ENCODE measurements at regions not wholly inside any gene's neighbourhood (a gene's known extent, or its start where the extent isn't known, plus 50 kb on each side); places are given as distances from the start of the nearest gene placed in this dataset.

DNA sequence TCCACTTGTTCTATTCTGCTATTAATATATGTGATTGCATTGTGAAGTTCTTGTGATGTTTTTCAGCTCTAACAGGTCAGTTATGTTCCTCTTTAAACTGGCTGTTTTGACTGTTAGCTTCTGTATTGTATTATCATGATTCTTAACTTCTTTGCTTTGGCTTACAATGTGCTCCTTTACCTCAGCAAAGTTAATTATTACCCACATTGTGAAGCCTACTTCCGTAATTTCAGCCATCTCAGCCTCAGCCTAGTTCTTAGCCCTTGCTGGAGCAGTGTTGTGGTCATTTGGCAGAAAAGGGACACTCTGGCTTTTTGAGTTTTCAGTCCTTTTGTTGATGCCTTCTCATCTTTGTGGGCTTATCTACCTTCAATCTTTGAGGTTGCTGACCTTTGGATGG is 440.2 kb downstream of the TBC1D32 start:
- Histone ChIP-seq H3K9me3 (ENCODE audit: control insufficient read depth, low read depth, low read length) (no peaks in the 10 kb centered on the region), H3K79me2 (ENCODE audit: insufficient read depth, low read length) (no peaks in the 10 kb centered on the region), H2AK5ac (ENCODE audit: insufficient read length, low read length) (no peak overlapping the region), H3K23ac (ENCODE audit: insufficient read length, low read depth, low read length) (no peak overlapping the region), H4K5ac (ENCODE audit: insufficient read length, low read depth, low read length) (no peak overlapping the region), H3K4ac (ENCODE audit: low read depth, low read length) (no peak overlapping the region), H3T11ph (ENCODE audit: low read length) (no peak overlapping the region), H2BK12ac (ENCODE audit: insufficient read length, low read depth, low read length) (no peak overlapping the region), H3K27ac (ENCODE audit: insufficient read length, low read depth, low read length) (no peak overlapping the region), H2BK120ac (ENCODE audit: low read depth, low read length, poor library complexity, severe bottlenecking) (no peak overlapping the region), H2BK15ac (ENCODE audit: low read depth, low read length) (no peak overlapping the region), H4K8ac (replicated peaks; ENCODE audit: insufficient read length, low read depth, low read length) (no peak overlapping the region), H3K23me2 (ENCODE audit: insufficient read length, low read depth, low read length, poor library complexity, severe bottlenecking) (no peaks in the 10 kb centered on the region), H4K20me1 (ENCODE audit: control insufficient read depth, insufficient read depth, insufficient read length) (no peaks in the 10 kb centered on the region), H3K79me1 (ENCODE audit: insufficient read depth, low read depth, low read length, poor library complexity, severe bottlenecking) (no peaks in the 10 kb centered on the region), H2BK20ac (ENCODE audit: low read depth, low read length, poor library complexity, severe bottlenecking) (no peak overlapping the region), H2AFZ (ENCODE audit: low read length) (no peak overlapping the region), H3K14ac (ENCODE audit: insufficient read depth, low read length) (no peak overlapping the region), H2BK5ac (ENCODE audit: insufficient read length, low read length) (no peak overlapping the region), H3K18ac (ENCODE audit: insufficient read length, low read depth, low read length) (no peak overlapping the region), H3K56ac (ENCODE audit: insufficient read length, low read depth, low read length) (no peak overlapping the region), H3K9ac (ENCODE audit: extremely low read depth, insufficient read length, low read length) (no peak overlapping the region), H3K4me1 (ENCODE audit: insufficient read depth, low read length) (no peaks in the 10 kb centered on the region), H3K4me2 (ENCODE audit: insufficient read depth, insufficient read length, low read length) (no peak overlapping the region), H4K91ac (ENCODE audit: insufficient read length, low read depth, low read length) (no peak overlapping the region), H3K27me3 (ENCODE audit: insufficient read depth, low read length) (no peaks in the 10 kb centered on the region)
- Mint-ChIP-seq H3K36me3 (ENCODE audit: insufficient read depth in 1 of 3, low read depth in 3 of 3) (peaks cover 3 to 20% (median 9%) of the 10 kb centered on the region in 3 experiments; a peak in 6 of 7 replicates), H3K27ac (no peak overlapping the region), H3K4me3 (no peak overlapping the region), H3K4me1 (no peaks in the 10 kb centered on the region), H3K27me3 (ENCODE audit: low read depth) (no peaks in the 10 kb centered on the region; the same call in 1 of the 2 replicates), H3K9me3 (peaks cover 12 to 22% of the 10 kb centered on the region in 2 experiments)
- no CpG with 5 or more reads among the region's 1 CpG for WGBS (ENCODE audit: extremely low coverage, insufficient read length, low lambda C conversion rate)
- TF ChIP-seq, protein P1, sequence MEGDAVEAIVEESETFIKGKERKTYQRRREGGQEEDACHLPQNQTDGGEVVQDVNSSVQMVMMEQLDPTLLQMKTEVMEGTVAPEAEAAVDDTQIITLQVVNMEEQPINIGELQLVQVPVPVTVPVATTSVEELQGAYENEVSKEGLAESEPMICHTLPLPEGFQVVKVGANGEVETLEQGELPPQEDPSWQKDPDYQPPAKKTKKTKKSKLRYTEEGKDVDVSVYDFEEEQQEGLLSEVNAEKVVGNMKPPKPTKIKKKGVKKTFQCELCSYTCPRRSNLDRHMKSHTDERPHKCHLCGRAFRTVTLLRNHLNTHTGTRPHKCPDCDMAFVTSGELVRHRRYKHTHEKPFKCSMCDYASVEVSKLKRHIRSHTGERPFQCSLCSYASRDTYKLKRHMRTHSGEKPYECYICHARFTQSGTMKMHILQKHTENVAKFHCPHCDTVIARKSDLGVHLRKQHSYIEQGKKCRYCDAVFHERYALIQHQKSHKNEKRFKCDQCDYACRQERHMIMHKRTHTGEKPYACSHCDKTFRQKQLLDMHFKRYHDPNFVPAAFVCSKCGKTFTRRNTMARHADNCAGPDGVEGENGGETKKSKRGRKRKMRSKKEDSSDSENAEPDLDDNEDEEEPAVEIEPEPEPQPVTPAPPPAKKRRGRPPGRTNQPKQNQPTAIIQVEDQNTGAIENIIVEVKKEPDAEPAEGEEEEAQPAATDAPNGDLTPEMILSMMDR (conservative IDR thresholded peaks at IDR 0.05): no peak
- DNase-seq: no peak

All from H9 (cell line).